Upper lobe of right lung (tissue), 1 donor: ENCODE measurements at regions not wholly inside any gene's neighbourhood (a gene's known extent, or its start where the extent isn't known, plus 50 kb on each side); places are given as distances from the start of the nearest gene placed in this dataset.

ENCODE experiments used
- ATAC-seq: fragments of 200-7000 bp; cut with Tn5 transposase; one replicate; pipeline ENCODE4 v1.9.1; 2020; ENCODE audit warnings: mild to moderate bottlenecking, moderate library complexity
- DNase-seq: peaks from one replicate; pipeline ENCODE4 v3.0.0-alpha.2; 2020
- H3K27ac ChIP-seq: fragments of 200-600 bp; one replicate; pipeline ENCODE4 v1.8.0; 2022
- H3K27me3 ChIP-seq: fragments of 200-600 bp; one replicate; pipeline ENCODE4 v1.8.0; 2022; ENCODE audit warnings: mild to moderate bottlenecking
- H3K36me3 ChIP-seq: fragments of 200-600 bp; one replicate; pipeline ENCODE4 v1.8.0; 2022
- H3K4me1 ChIP-seq: fragments of 200-600 bp; one replicate; pipeline ENCODE4 v1.8.0; 2022
- H3K4me3 ChIP-seq: fragments of 200-600 bp; one replicate; pipeline ENCODE4 v1.8.0; 2022; ENCODE audit warnings: mild to moderate bottlenecking
- H3K9me3 ChIP-seq: fragments of 200-600 bp; one replicate; pipeline ENCODE4 v1.8.0; 2022
- intact Hi-C: fragments of 100-400 bp; cut with DNase I; formaldehyde crosslinking; loops from one replicate; pipeline ENCODE4 v1.11.0; 2022
- TF ChIP-seq, protein P1 (sequence below): fragments of 200-600 bp; IDR thresholded peaks from one replicate; pipeline ENCODE4 v1.8.0; 2022; ENCODE audit warnings: antibody characterized with exemption
- donor health status: DM: no; HTN: yes; CAD: no; lungs with severe emphysema.

DNA sequence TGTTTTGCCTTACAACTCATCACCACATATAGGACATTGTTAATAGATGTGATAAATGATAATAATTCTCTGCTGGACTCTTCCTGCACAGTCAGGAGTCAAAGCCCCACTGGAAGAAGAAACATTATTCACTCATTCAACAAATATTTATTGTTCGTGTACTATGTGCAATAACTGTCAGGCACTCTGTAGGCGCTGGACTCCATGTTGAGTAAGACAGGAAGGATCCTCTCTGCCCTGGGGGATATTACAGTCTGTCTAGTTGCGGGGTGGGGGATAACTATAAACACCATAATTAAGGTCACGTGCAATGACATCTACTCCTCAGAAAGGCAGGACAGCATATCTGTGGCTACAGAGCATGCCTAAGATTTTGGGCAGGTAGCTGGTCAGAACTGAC is 281.1 kb downstream of the FAT3 start:
- intact Hi-C loops, result no loop called here
- H3K4me3 ChIP-seq, result no peak overlapping the region
- no peak for ATAC-seq
- DNase-seq, result no peak
- H3K27me3 ChIP-seq, result no peaks in the 10 kb centered on the region
- no peaks in the 10 kb centered on the region for H3K36me3 ChIP-seq
- no peak overlapping the region for H3K27ac ChIP-seq
- TF ChIP-seq, protein P1, sequence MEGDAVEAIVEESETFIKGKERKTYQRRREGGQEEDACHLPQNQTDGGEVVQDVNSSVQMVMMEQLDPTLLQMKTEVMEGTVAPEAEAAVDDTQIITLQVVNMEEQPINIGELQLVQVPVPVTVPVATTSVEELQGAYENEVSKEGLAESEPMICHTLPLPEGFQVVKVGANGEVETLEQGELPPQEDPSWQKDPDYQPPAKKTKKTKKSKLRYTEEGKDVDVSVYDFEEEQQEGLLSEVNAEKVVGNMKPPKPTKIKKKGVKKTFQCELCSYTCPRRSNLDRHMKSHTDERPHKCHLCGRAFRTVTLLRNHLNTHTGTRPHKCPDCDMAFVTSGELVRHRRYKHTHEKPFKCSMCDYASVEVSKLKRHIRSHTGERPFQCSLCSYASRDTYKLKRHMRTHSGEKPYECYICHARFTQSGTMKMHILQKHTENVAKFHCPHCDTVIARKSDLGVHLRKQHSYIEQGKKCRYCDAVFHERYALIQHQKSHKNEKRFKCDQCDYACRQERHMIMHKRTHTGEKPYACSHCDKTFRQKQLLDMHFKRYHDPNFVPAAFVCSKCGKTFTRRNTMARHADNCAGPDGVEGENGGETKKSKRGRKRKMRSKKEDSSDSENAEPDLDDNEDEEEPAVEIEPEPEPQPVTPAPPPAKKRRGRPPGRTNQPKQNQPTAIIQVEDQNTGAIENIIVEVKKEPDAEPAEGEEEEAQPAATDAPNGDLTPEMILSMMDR, result no peak
- H3K4me1 ChIP-seq, result no peaks in the 10 kb centered on the region
- H3K9me3 ChIP-seq, result no peaks in the 10 kb centered on the region

DNA sequence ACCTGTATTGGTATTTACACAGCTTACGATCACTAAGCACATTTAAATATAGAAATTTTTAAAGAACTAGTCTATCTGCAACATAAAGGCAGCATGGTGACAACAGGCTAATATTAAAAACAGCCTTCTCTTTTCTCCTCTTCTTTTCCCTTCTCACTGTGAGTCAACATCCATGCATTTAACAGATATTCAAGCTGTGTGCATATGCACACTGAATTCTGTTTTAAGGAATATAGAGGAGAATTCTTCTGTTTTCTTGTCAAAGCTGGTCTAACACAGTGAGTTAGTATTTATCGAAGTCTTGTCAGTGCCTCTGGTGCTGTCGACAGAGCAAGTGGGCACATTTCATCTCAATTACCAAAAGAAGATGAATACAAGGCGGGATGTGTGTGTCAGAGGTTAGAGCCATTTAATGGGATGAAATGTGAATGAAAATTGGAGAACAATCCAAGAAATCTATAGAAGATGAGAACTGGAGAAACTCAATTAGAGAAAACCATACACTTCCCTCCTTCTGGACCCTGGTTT is 282.3 kb downstream of the FAT3 start:
- H3K4me3 ChIP-seq, result no peak overlapping the region
- DNase-seq, result no peak
- intact Hi-C loops, result no loop called here
- H3K4me1 ChIP-seq, result no peaks in the 10 kb centered on the region
- TF ChIP-seq, protein P1, result no peak
- no peaks in the 10 kb centered on the region for H3K27me3 ChIP-seq
- H3K9me3 ChIP-seq, result no peaks in the 10 kb centered on the region
- H3K36me3 ChIP-seq, result no peaks in the 10 kb centered on the region
- H3K27ac ChIP-seq, result no peak overlapping the region
- no peak for ATAC-seq

DNA sequence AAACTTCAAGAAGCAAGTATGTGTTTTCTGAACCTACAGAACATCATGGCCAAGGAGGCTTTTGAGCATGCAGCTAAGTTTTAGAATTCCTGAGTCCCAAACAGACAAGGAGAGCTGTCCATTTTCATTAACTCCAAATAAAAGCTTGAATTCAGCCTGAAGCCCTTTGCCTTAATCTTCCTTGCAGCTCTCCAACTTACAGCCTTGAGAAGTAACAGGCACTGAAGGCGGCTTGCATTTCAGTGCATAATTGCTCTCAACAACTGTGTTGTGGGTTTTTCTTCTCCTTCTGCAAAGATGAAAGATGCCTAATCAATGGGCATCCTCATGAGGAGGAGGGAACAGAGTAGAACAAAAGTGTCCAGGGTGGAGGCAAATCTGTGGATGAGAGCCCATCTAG is 286.0 kb downstream of the FAT3 start:
- Histone ChIP-seq H3K9me3 (no peaks in the 10 kb centered on the region), H3K27ac (no peak overlapping the region), H3K4me1 (no peaks in the 10 kb centered on the region), H3K27me3 (no peaks in the 10 kb centered on the region), H3K4me3 (no peak overlapping the region), H3K36me3 (no peaks in the 10 kb centered on the region)
- TF ChIP-seq, protein P1, result no peak
- intact Hi-C loops, result no loop called here
- no peak for ATAC-seq
- no peak for DNase-seq

DNA sequence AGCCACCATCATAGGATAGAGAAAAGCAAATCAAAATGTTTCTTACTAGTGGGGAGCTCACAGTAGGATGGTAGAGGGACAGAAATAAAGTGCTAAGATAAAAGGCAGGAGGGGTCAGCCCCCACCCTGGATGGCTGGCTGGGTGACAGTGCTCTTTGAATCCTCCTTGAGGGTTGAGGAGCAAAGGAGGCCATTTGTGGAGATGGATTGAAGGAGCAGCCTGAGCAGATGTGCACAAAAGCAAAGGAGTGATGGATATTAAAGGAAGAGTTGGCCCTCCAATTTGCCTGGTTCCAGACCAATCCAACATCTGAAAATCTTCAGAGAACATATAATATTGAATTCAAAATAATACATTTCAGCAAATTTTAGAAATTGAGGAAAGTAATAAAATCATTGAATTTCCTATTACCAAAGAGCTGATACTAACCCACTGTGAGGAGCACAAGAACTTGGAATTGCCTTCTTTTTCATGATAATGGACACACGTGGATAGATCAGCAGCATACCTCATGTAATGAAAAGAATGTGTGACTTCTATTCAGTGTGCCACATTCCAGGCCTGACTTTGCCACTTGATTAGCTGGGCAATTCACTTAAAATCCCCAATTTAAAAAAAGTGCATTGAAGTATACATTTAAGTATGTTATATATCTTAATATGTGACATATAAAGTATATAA is 287.0 kb downstream of the FAT3 start:
- Histone ChIP-seq H3K4me3 (no peak overlapping the region), H3K4me1 (no peaks in the 10 kb centered on the region), H3K27ac (no peak overlapping the region), H3K9me3 (no peaks in the 10 kb centered on the region), H3K27me3 (no peaks in the 10 kb centered on the region), H3K36me3 (no peaks in the 10 kb centered on the region)
- DNase-seq, result no peak
- TF ChIP-seq, protein P1, result no peak
- intact Hi-C loops, result no loop called here
- ATAC-seq, result no peak

DNA sequence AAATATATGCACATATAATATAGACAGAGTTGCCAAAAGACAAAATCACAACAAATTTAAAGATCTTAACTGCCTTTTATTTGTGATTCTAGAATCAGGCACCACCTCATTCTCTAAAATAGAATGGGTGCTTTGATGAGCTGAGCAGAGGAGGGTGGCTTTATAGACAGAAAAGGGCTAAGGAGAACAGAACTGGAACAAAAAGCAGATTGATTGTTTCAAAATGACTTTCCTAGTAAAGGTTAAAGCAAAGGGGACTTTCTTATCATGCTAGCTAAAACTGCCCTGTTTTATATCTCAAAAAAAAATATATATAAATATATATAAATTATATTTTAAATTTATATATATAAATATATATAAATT is 287.6 kb downstream of the FAT3 start:
- Histone ChIP-seq H3K27ac (no peak overlapping the region), H3K36me3 (no peaks in the 10 kb centered on the region), H3K27me3 (no peaks in the 10 kb centered on the region), H3K9me3 (no peaks in the 10 kb centered on the region), H3K4me1 (no peaks in the 10 kb centered on the region), H3K4me3 (no peak overlapping the region)
- ATAC-seq (no peak), DNase-seq (no peak)
- TF ChIP-seq, protein P1, result no peak
- intact Hi-C loops, result no loop called here

DNA sequence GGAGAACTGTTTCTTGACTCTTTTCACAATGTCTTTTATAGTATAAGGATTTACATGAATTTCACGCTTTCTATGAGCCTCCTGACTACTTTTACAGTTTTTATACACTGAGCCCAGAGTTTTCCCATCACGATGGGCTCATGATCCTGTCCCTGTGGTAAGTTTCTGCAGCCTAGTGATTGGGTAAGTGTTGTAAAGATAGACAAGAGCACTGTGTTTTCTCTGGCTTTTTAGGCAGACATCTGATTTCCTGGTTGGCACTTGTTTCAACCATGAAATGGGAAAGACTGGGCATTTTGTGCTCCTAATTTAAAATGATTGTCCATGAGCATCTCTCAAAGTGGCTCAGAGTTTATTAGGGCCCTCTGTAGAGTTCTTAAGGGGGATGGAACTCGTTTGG is 299.0 kb downstream of the FAT3 start:
- DNase-seq (no peak), ATAC-seq (no peak)
- TF ChIP-seq, protein P1, result no peak
- intact Hi-C loops, result no loop called here
- no peaks in the 10 kb centered on the region for H3K27me3 ChIP-seq
- no peak overlapping the region for H3K27ac ChIP-seq
- no peaks in the 10 kb centered on the region for H3K9me3 ChIP-seq
- H3K4me3 ChIP-seq, result no peak overlapping the region
- no peaks in the 10 kb centered on the region for H3K4me1 ChIP-seq
- no peaks in the 10 kb centered on the region for H3K36me3 ChIP-seq
